Mucosa of descending colon (tissue), 3 donors: ENCODE measurements at regions not wholly inside any gene's neighbourhood (a gene's known extent, or its start where the extent isn't known, plus 50 kb on each side); places are given as distances from the start of the nearest gene placed in this dataset.

Experiments used
- ATAC-seq: fragments of 200-7000 bp; cut with Tn5 transposase; one replicate; pipeline ENCODE4 v1.9.1; 2020; ENCODE audit warnings: mild to moderate bottlenecking, moderate library complexity
- DNase-seq, 3 donors: peaks; one replicate each; pipeline ENCODE4 v3.0.0-alpha.2; 2020
- H3K36me3 ChIP-seq: fragments of 200-600 bp; one replicate; pipeline ENCODE4 v1.8.0; 2021; ENCODE audit warnings: low read depth, mild to moderate bottlenecking
- H3K4me1 ChIP-seq: fragments of 200-600 bp; one replicate; pipeline ENCODE4 v1.8.0; 2021; ENCODE audit warnings: low read depth, mild to moderate bottlenecking
- H3K4me3 ChIP-seq: fragments of 200-600 bp; one replicate; pipeline ENCODE4 v1.8.0; 2021; ENCODE audit warnings: mild to moderate bottlenecking
- H3K9me3 ChIP-seq: fragments of 200-600 bp; one replicate; pipeline ENCODE4 v1.8.0; 2021; ENCODE audit warnings: mild to moderate bottlenecking
- CTCF ChIP-seq: fragments of 200-600 bp; IDR thresholded peaks from one replicate; pipeline ENCODE4 v1.8.0; 2022; ENCODE audit warnings: antibody characterized with exemption, mild to moderate bottlenecking
- intact Hi-C, 2 donors: fragments of 100-400 bp; cut with DNase I in 1 of 2; cut with micrococcal nuclease in 1 of 2; formaldehyde crosslinking; loops; one replicate each; pipeline versions ENCODE4 v1.11.0 to v1.11.1; 2022; cut with DNase I, micrococcal nuclease
- donor health status: DM: no; HTN: no; CAD: no; lungs with moderate emphysema.
- donor health status: DM: no; HTN: no; CAD: no.
- donor health status: DM: no; HTN: yes; CAD: no.

GRCh38 chr10:129345763-129346162, 121.3 kb upstream of the MGMT start:
- no peaks in the 10 kb centered on the region for H3K36me3 ChIP-seq
- TF ChIP-seq CTCF = no peak
- no peaks in the 10 kb centered on the region for H3K9me3 ChIP-seq
- no peaks in the 10 kb centered on the region for H3K4me1 ChIP-seq
- ATAC-seq = no peak
- intact Hi-C loops = no loop called here
- H3K4me3 ChIP-seq = no peak overlapping the region
- DNase-seq = no peak

GRCh38 chr10:129350690-129351089, 116.4 kb upstream of the MGMT start:
- no peaks in the 10 kb centered on the region for H3K4me1 ChIP-seq
- DNase-seq (no peak), ATAC-seq (no peak)
- no peaks in the 10 kb centered on the region for H3K9me3 ChIP-seq
- no peak overlapping the region for H3K4me3 ChIP-seq
- no peaks in the 10 kb centered on the region for H3K36me3 ChIP-seq
- TF ChIP-seq CTCF = no peak
- intact Hi-C loops = no loop called here

- Histone ChIP-seq H3K4me1 (no peaks in the 10 kb centered on the region), H3K36me3 (no peaks in the 10 kb centered on the region), H3K4me3 (no peak overlapping the region), H3K9me3 (peaks cover 5% of the 10 kb centered on the region)
- DNase-seq (no peak), ATAC-seq (no peak)
- no peak for TF ChIP-seq CTCF
- intact Hi-C loops = no loop called here
Measured at GRCh38 chr10:129353101-129353500, 113.9 kb upstream of the MGMT start.

- no peak for TF ChIP-seq CTCF
- DNase-seq (no peak), ATAC-seq (no peak)
- Histone ChIP-seq H3K4me1 (no peaks in the 10 kb centered on the region), H3K4me3 (no peak overlapping the region), H3K36me3 (no peaks in the 10 kb centered on the region), H3K9me3 (peaks cover 5% of the 10 kb centered on the region)
- intact Hi-C loops = no loop called here
Measured at GRCh38 chr10:129360046-129360445, 107.0 kb upstream of the MGMT start.

- Histone ChIP-seq H3K4me1 (no peaks in the 10 kb centered on the region), H3K36me3 (no peaks in the 10 kb centered on the region), H3K9me3 (no peaks in the 10 kb centered on the region), H3K4me3 (no peak overlapping the region)
- DNase-seq (no peak), ATAC-seq (no peak)
- intact Hi-C loops = no loop called here
- TF ChIP-seq CTCF = no peak
Measured at GRCh38 chr10:129361676-129362376, 105.2 kb upstream of the MGMT start.

GRCh38 chr10:129364949-129365348, 102.1 kb upstream of the MGMT start:
- no peak for DNase-seq
- H3K4me1 ChIP-seq = no peaks in the 10 kb centered on the region
- H3K4me3 ChIP-seq = no peak overlapping the region
- ATAC-seq = no peak
- no peak for TF ChIP-seq CTCF
- H3K9me3 ChIP-seq = no peaks in the 10 kb centered on the region
- no peaks in the 10 kb centered on the region for H3K36me3 ChIP-seq
- intact Hi-C loops = no loop called here
